ENCODE measurements at regions not wholly inside any gene's neighbourhood (a gene's known extent, or its start where the extent isn't known, plus 50 kb on each side); places are given as distances from the start of the nearest gene placed in this dataset.

DNA sequence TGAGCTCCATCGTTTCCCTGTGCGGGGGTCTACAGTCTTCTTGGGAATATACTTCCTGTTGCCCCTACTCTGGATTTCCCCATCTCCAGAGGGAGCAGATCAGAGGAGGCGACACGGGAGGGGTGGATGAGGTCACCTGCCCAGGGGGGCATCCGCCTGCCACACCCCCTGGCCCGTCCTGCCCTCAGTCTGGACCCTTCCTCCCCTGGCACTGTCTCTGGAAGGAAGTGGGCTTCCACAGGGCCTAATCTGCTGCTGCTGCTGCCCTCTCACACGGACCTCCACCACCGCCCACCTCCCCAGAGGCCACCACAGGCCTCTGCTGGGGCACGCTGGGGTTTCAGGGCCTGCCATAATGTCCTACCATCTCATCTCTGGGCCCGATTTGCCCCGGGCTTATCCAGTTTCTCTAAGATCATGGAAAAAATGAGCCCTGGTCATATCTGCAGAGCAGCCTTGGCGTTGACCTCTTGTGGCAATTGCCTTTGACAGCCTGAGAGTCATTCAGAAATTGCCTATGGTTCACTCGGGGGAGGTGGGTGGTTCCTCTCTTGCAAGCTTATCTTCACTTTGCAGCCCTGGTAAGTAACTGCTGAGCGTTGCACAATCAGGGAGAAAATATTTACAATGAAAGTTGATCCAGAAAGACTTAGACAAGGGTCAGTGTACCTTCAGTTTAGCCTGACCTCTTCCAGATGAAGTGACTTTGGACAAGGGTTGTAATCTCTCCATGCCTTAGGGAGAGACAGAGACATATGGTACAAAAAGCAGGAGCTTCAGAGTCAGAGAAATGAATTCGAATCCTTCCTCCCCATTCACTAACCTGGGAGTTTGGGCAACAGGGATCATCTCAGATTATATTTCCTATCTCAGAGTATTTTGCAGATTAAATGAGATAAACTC is 252.4 kb downstream of the TOMM20 start (continued):
- TF ChIP-seq, protein P1, sequence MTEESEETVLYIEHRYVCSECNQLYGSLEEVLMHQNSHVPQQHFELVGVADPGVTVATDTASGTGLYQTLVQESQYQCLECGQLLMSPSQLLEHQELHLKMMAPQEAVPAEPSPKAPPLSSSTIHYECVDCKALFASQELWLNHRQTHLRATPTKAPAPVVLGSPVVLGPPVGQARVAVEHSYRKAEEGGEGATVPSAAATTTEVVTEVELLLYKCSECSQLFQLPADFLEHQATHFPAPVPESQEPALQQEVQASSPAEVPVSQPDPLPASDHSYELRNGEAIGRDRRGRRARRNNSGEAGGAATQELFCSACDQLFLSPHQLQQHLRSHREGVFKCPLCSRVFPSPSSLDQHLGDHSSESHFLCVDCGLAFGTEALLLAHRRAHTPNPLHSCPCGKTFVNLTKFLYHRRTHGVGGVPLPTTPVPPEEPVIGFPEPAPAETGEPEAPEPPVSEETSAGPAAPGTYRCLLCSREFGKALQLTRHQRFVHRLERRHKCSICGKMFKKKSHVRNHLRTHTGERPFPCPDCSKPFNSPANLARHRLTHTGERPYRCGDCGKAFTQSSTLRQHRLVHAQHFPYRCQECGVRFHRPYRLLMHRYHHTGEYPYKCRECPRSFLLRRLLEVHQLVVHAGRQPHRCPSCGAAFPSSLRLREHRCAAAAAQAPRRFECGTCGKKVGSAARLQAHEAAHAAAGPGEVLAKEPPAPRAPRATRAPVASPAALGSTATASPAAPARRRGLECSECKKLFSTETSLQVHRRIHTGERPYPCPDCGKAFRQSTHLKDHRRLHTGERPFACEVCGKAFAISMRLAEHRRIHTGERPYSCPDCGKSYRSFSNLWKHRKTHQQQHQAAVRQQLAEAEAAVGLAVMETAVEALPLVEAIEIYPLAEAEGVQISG (CRISPR knock-in tag; IDR thresholded peaks at IDR 0.05) = no peak
- TF ChIP-seq ZNF207 (IDR thresholded peaks at IDR 0.05; ENCODE audit: borderline replicate concordance) (no peak), ZNF30 (CRISPR knock-in tag; IDR thresholded peaks at IDR 0.05) (no peak), MEIS2 (CRISPR knock-in tag; IDR thresholded peaks at IDR 0.05) (peak; percentile 90), ZNF556 (CRISPR knock-in tag; IDR thresholded peaks at IDR 0.05; ENCODE audit: borderline replicate concordance) (no peak), SRSF9 (IDR thresholded peaks at IDR 0.05; ENCODE audit: borderline replicate concordance, insufficient read depth, low read depth, low read length, poor library complexity, severe bottlenecking) (no peak), ZNF3 (CRISPR knock-in tag; IDR thresholded peaks at IDR 0.05) (no peak; the same call in none of the 2 replicates), ZNF292 (CRISPR knock-in tag; IDR thresholded peaks at IDR 0.05; ENCODE audit: borderline replicate concordance, low read depth) (peak; percentile 18; the same call in 1 of the 2 replicates), PHB2 (IDR thresholded peaks at IDR 0.05; ENCODE audit: partially characterized antibody) (no peak), MIXL1 (CRISPR knock-in tag; IDR thresholded peaks at IDR 0.05) (peak; percentile 84), GABPA (IDR thresholded peaks at IDR 0.05; ENCODE audit: low read depth, low read length) (no peak), GABPA (CRISPR knock-in tag; IDR thresholded peaks at IDR 0.05; ENCODE audit: low read depth) (peak; percentile 62), ZFP82 (CRISPR knock-in tag; IDR thresholded peaks at IDR 0.05; ENCODE audit: borderline replicate concordance) (peak; percentile 58; the same call in 1 of the 2 replicates), NCOA2 (CRISPR knock-in tag; IDR thresholded peaks at IDR 0.05) (peak; percentile 96), AKAP8 (CRISPR knock-in tag; IDR thresholded peaks at IDR 0.05) (peak; percentile 83; the same call in 1 of the 2 replicates), ZMYM2 (CRISPR knock-in tag; IDR thresholded peaks at IDR 0.05) (peak; percentile 83)
- TF ChIP-seq, protein P2, sequence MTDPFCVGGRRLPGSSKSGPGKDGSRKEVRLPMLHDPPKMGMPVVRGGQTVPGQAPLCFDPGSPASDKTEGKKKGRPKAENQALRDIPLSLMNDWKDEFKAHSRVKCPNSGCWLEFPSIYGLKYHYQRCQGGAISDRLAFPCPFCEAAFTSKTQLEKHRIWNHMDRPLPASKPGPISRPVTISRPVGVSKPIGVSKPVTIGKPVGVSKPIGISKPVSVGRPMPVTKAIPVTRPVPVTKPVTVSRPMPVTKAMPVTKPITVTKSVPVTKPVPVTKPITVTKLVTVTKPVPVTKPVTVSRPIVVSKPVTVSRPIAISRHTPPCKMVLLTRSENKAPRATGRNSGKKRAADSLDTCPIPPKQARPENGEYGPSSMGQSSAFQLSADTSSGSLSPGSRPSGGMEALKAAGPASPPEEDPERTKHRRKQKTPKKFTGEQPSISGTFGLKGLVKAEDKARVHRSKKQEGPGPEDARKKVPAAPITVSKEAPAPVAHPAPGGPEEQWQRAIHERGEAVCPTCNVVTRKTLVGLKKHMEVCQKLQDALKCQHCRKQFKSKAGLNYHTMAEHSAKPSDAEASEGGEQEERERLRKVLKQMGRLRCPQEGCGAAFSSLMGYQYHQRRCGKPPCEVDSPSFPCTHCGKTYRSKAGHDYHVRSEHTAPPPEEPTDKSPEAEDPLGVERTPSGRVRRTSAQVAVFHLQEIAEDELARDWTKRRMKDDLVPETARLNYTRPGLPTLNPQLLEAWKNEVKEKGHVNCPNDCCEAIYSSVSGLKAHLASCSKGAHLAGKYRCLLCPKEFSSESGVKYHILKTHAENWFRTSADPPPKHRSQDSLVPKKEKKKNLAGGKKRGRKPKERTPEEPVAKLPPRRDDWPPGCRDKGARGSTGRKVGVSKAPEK (CRISPR knock-in tag; IDR thresholded peaks at IDR 0.05; ENCODE audit: borderline replicate concordance) = no peak
- TF ChIP-seq, protein P3, sequence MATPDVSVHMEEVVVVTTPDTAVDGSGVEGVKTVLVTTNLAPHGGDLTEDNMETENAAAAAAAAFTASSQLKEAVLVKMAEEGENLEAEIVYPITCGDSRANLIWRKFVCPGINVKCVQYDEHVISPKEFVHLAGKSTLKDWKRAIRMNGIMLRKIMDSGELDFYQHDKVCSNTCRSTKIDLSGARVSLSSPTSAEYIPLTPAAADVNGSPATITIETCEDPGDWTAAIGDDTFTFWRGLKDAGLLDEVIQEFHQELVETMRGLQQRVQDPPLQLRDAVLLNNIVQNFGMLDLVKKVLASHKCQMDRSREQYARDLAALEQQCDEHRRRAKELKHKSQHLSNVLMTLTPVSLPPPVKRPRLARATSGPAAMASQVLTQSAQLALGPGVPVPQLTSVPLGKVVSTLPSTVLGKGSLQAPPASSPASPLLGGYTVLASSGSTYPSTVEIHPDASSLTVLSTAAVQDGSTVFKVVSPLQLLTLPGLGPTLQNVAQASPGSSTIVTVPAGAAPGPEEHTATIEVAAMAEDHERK (CRISPR knock-in tag; IDR thresholded peaks at IDR 0.05; ENCODE audit: low read depth) = no peak
- TF ChIP-seq, protein P4, sequence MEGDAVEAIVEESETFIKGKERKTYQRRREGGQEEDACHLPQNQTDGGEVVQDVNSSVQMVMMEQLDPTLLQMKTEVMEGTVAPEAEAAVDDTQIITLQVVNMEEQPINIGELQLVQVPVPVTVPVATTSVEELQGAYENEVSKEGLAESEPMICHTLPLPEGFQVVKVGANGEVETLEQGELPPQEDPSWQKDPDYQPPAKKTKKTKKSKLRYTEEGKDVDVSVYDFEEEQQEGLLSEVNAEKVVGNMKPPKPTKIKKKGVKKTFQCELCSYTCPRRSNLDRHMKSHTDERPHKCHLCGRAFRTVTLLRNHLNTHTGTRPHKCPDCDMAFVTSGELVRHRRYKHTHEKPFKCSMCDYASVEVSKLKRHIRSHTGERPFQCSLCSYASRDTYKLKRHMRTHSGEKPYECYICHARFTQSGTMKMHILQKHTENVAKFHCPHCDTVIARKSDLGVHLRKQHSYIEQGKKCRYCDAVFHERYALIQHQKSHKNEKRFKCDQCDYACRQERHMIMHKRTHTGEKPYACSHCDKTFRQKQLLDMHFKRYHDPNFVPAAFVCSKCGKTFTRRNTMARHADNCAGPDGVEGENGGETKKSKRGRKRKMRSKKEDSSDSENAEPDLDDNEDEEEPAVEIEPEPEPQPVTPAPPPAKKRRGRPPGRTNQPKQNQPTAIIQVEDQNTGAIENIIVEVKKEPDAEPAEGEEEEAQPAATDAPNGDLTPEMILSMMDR (CRISPR knock-in tag; IDR thresholded peaks at IDR 0.05) = no peak; the same call in 1 of the 2 replicates
- TF ChIP-seq, protein P5, sequence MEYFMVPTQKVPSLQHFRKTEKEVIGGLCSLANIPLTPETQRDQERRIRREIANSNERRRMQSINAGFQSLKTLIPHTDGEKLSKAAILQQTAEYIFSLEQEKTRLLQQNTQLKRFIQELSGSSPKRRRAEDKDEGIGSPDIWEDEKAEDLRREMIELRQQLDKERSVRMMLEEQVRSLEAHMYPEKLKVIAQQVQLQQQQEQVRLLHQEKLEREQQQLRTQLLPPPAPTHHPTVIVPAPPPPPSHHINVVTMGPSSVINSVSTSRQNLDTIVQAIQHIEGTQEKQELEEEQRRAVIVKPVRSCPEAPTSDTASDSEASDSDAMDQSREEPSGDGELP (IDR thresholded peaks at IDR 0.05; ENCODE audit: borderline replicate concordance, low read depth) = peak; percentile 91
